GM12878 (cell line): ENCODE measurements at regions not wholly inside any gene's neighbourhood (a gene's known extent, or its start where the extent isn't known, plus 50 kb on each side); places are given as distances from the start of the nearest gene placed in this dataset.

Experiments
- ATAC-seq: fragments of 200-7000 bp; cut with Tn5 transposase; 3 replicates; pipeline ENCODE4 v1.9.1; 2020; ENCODE audit warnings: mild to moderate bottlenecking, moderate library complexity
- BruUV-seq: library from RNA; stranded (reverse); fragments of 400-500 nt; replicated peaks from 2 replicates; lab custom pipeline; 2021; lab: Mats Ljungman, UMichigan
- CTCF ChIA-PET: fragments of 300-600 bp; sonication (Branson Sonifier 250); formaldehyde crosslinking; extraction: SDS; loops from one replicate; lab custom pipeline; 2021; ENCODE audit warnings: inconsistent platforms; lab: Yijun Ruan, JAX
- POLR2A ChIA-PET: fragments of 350-600 bp; formaldehyde crosslinking; extraction: SDS; loops from one replicate; lab custom pipeline; 2021; ENCODE audit warnings: inconsistent platforms; lab: Charles Lee
- RAD21 ChIA-PET: fragments of 300-600 bp; sonication (Branson Sonifier 250); formaldehyde crosslinking; loops from one replicate; lab custom pipeline; 2023; ENCODE audit warnings: antibody characterized with exemption; ENCODE audit not compliant: unreplicated experiment; lab: Charles Lee
- SMC1A ChIA-PET: fragments of 300-600 bp; sonication (Branson Sonifier 250); formaldehyde crosslinking; loops from one replicate; lab custom pipeline; 2023; ENCODE audit not compliant: unreplicated experiment, uncharacterized antibody; lab: Charles Lee
- DNase-seq: peaks from one replicate; pipeline ENCODE4 v3.0.0-alpha.2; 2011; ENCODE audit warnings: low read depth, low spot score
- FAIRE-seq: peaks from 3 replicates; lab custom pipeline; 2011; peaks lifted over from hg19 to GRCh38; lab: Jason Lieb, UNC
- H2AFZ ChIP-seq: 2 replicates; pipeline ENCODE4 v1.6.0; 2011; ENCODE audit warnings: low read depth, low read length, control low read depth; ENCODE audit not compliant: control insufficient read depth
- H3K27ac ChIP-seq: 2 replicates; pipeline ENCODE4 v1.5.1; 2011; ENCODE audit warnings: control low read depth; ENCODE audit not compliant: control insufficient read depth, insufficient read depth
- H3K27me3 ChIP-seq, 2 experiments: replicated peaks in 1 of 2; 2 replicates each; pipeline versions ENCODE4 v1.6.0 to v1.6.1; 2011; ENCODE audit warnings: low read length in 1 of 2; ENCODE audit not compliant: control insufficient read depth in 2 of 2, insufficient read depth in 2 of 2
- H3K36me3 ChIP-seq, 2 experiments: 2 replicates each; pipeline ENCODE4 v1.5.1; 2011; ENCODE audit warnings: low read length in 1 of 2; ENCODE audit not compliant: control insufficient read depth in 2 of 2, insufficient read depth in 2 of 2
- H3K4me1 ChIP-seq: 2 replicates; pipeline ENCODE4 v1.6.1; 2011; ENCODE audit warnings: mild to moderate bottlenecking, low read length, moderate library complexity, mixed read lengths; ENCODE audit not compliant: control insufficient read depth, insufficient read depth
- H3K4me2 ChIP-seq: 2 replicates; pipeline ENCODE4 v1.6.0; 2011; ENCODE audit warnings: control low read depth; ENCODE audit not compliant: control insufficient read depth, insufficient read depth
- H3K4me3 ChIP-seq: fragments of 200-600 bp; sonication (generic); 2 replicates; pipeline ENCODE4 v1.5.1; 2016
- H3K79me2 ChIP-seq: 2 replicates; pipeline ENCODE4 v1.6.0; 2011; ENCODE audit warnings: low read length; ENCODE audit not compliant: control insufficient read depth, insufficient read depth
- H3K9ac ChIP-seq: 2 replicates; pipeline ENCODE4 v1.8.0; 2011; ENCODE audit warnings: low read length, control low read depth, mixed read lengths; ENCODE audit not compliant: control insufficient read depth, insufficient read depth
- H3K9me3 ChIP-seq: replicated peaks from 3 replicates; pipeline ENCODE4 v1.5.1; 2011; ENCODE audit warnings: mild to moderate bottlenecking, low read length; ENCODE audit not compliant: control insufficient read depth, insufficient read depth
- H4K20me1 ChIP-seq: 2 replicates; pipeline ENCODE4 v1.6.0; 2011; ENCODE audit not compliant: control insufficient read depth, insufficient read depth
- ASH2L ChIP-seq: fragments of 300-600, 200-600 bp; sonication (generic); IDR thresholded peaks from 2 replicates; pipeline ENCODE4 v1.6.1; 2017; ENCODE audit warnings: low read depth, mild to moderate bottlenecking, borderline replicate concordance
- BCL11A ChIP-seq: IDR thresholded peaks from 2 replicates; pipeline ENCODE4 v1.6.1; 2011; ENCODE audit warnings: low read depth, low read length
- MEF2A ChIP-seq: IDR thresholded peaks from 2 replicates; pipeline ENCODE4 v1.6.1; 2011; ENCODE audit warnings: low read depth, mild to moderate bottlenecking, low read length, moderate library complexity; ENCODE audit not compliant: insufficient read depth
- MTA3 ChIP-seq: IDR thresholded peaks from 2 replicates; pipeline ENCODE4 v1.6.1; 2012; ENCODE audit warnings: low read length, inconsistent platforms, borderline replicate concordance
- NBN ChIP-seq: fragments of 450-650 bp; IDR thresholded peaks from 2 replicates; pipeline ENCODE4 v1.6.1; 2016
- POLR2AphosphoS5 ChIP-seq: IDR thresholded peaks from 2 replicates; pipeline ENCODE4 v1.6.1; 2011; ENCODE audit warnings: mild to moderate bottlenecking, low read length, inconsistent platforms
- SREBF2 ChIP-seq: IDR thresholded peaks from 2 replicates; pipeline ENCODE4 v1.6.1; 2012; ENCODE audit warnings: mild to moderate bottlenecking, low read length
- TAF1 ChIP-seq: IDR thresholded peaks from 2 replicates; pipeline ENCODE4 v1.6.1; 2011; ENCODE audit warnings: mild to moderate bottlenecking, low read depth, low read length, borderline replicate concordance
- WGBS: methylation state at CpG from one replicate; pipeline ENCODE4 v1.1.6; 2016; ENCODE audit warnings: low lambda C conversion rate; ENCODE audit not compliant: insufficient replicate concordance, insufficient coverage; ENCODE audit errors: missing lambda C conversion rate; 5-methylcytosine and 5-hydroxymethylcytosine counted together
- in situ Hi-C: fragments of 300-500 bp; cut with MboI; formaldehyde crosslinking; loops from 9 replicates; pipeline ENCODE4 v1.14.3; 2018; ENCODE audit warnings: mixed read lengths
- intact Hi-C: fragments of 100-400 bp; cut with micrococcal nuclease; formaldehyde crosslinking; loops from one replicate; pipeline ENCODE4 v1.14.2; 2022; ENCODE audit not compliant: unreplicated experiment
- TF ChIP-seq, protein P1 (sequence below): IDR thresholded peaks from 2 replicates; pipeline ENCODE4 v1.6.1; 2011; ENCODE audit warnings: borderline replicate concordance, low read depth, mild to moderate bottlenecking, moderate library complexity, low read length; ENCODE audit not compliant: insufficient read depth, poor library complexity, severe bottlenecking
- TF ChIP-seq, protein P2 (sequence below): IDR thresholded peaks from 2 replicates; pipeline ENCODE4 v1.6.1; 2011; ENCODE audit warnings: borderline replicate concordance, low read depth, mild to moderate bottlenecking, moderate library complexity, mixed read lengths, low read length; ENCODE audit not compliant: insufficient read depth; ENCODE audit errors: extremely low read length

DNA sequence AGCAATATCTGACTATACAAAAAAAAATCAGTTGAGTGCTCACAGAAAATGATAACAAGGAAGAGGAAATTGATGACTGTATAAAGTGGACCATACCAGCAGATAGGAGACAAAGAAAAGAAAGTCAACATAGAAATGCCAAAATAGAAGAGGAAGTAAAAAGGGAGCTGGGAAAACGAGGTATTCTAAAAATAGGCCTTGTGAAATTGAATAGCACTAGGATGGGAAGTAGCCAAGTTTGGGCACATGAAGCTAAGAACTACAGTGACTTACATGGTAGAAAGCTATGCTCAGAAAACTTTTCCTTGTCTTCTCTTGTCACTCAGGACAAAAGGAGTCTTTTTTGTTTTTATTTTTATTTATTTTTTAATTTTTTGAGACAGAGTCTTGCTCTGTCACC, 76.2 kb upstream of the APBB1IP start:
- H2AFZ ChIP-seq, result no peak overlapping the region
- ChIA-PET POLR2A (no interaction called here), CTCF (interaction anchor here (0.6 to 0.7 kb wide), 2 partner anchors 30 to 158 kb away, joined by 3 read pairs; no protein-coding TSS in a partner anchor), SMC1A (interaction anchor here (0.9 to 1.3 kb wide), 2 partner anchors 9 to 41 kb away, joined by 3 to 4 read pairs; no protein-coding TSS in a partner anchor), RAD21 (no interaction called here)
- H4K20me1 ChIP-seq, result no peaks in the 10 kb centered on the region
- TF ChIP-seq, protein P1, sequence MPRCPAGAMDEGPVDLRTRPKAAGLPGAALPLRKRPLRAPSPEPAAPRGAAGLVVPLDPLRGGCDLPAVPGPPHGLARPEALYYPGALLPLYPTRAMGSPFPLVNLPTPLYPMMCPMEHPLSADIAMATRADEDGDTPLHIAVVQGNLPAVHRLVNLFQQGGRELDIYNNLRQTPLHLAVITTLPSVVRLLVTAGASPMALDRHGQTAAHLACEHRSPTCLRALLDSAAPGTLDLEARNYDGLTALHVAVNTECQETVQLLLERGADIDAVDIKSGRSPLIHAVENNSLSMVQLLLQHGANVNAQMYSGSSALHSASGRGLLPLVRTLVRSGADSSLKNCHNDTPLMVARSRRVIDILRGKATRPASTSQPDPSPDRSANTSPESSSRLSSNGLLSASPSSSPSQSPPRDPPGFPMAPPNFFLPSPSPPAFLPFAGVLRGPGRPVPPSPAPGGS, result no peak
- TF ChIP-seq TAF1 (no peak), ASH2L (no peak), MTA3 (no peak)
- in situ Hi-C loops (no loop called here), intact Hi-C loops (no loop called here)
- H3K27ac ChIP-seq, result no peak overlapping the region
- no TSS peak for BruUV-seq
- H3K36me3 ChIP-seq, result no peaks in the 10 kb centered on the region
- H3K4me2 ChIP-seq, result no peak overlapping the region
- DNase-seq, result no peak
- no peak for ATAC-seq
- H3K27me3 ChIP-seq, result no peaks in the 10 kb centered on the region
- H3K4me3 ChIP-seq, result no peak overlapping the region
- WGBS, result 0% methylated on average over 1 of the region's 1 CpG
- no peaks in the 10 kb centered on the region for H3K79me2 ChIP-seq
- H3K9ac ChIP-seq, result no peak overlapping the region
- no peak for FAIRE-seq
- no peaks in the 10 kb centered on the region for H3K4me1 ChIP-seq
- H3K9me3 ChIP-seq, result no peaks in the 10 kb centered on the region; the same call in 2 of the 3 replicates

DNA sequence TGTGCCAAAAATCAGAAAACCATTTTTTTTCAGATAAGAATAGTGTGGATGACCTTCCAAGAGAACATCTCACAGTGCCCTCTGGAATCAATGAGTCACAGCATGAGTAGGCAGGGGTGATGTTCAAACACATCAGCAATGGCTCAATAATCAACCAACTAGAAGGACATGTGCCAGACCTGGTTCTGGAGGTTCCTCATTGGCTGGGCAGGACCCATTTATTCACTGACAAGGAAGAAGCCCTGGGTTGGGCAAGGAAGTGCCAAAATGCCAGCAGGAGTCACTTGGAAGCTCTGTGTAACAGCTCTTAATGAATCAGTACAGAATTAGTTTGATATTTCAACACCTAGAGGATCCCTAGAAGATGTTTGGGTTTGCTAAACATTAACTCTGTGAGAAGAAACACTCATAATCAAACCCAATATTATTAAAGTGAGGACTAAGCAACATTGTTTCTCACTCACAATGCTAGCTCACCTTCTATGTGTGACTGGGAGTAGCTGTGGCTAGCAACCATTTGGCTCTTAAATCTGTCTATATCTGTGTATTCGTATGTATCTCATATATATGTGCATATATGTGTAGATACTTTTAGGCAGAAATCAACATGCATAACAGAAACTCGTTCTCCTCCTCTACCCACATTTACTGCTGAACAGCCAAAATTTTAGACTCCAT, 72.3 kb upstream of the APBB1IP start:
- SMC1A ChIA-PET, result interaction anchor here (1.2 to 1.7 kb wide), 2 partner anchors 48 to 72 kb away, joined by 3 to 4 read pairs; partner anchors contain the start of gene APBB1IP
- ATAC-seq (peak; percentile 17; the same call in 1 of the 3 replicates), FAIRE-seq (no peak), DNase-seq (no peak)
- peaks cover 6% of the 10 kb centered on the region for H3K4me1 ChIP-seq
- H3K4me2 ChIP-seq, result no peak overlapping the region
- no peaks in the 10 kb centered on the region for H3K27me3 ChIP-seq
- H3K9ac ChIP-seq, result no peak overlapping the region
- no peak for TF ChIP-seq SREBF2
- TF ChIP-seq BCL11A, result no peak
- TF ChIP-seq, protein P2, sequence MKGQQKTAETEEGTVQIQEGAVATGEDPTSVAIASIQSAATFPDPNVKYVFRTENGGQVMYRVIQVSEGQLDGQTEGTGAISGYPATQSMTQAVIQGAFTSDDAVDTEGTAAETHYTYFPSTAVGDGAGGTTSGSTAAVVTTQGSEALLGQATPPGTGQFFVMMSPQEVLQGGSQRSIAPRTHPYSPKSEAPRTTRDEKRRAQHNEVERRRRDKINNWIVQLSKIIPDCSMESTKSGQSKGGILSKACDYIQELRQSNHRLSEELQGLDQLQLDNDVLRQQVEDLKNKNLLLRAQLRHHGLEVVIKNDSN, result no peak
- TF ChIP-seq NBN, result no peak
- TF ChIP-seq MEF2A, result no peak
- no peak for TF ChIP-seq POLR2AphosphoS5
- H3K36me3 ChIP-seq, result no peaks in the 10 kb centered on the region
- H4K20me1 ChIP-seq, result no peaks in the 10 kb centered on the region
- no peak overlapping the region for H3K4me3 ChIP-seq
- no peak overlapping the region for H2AFZ ChIP-seq
- RAD21 ChIA-PET, result no interaction called here
- no peak overlapping the region for H3K27ac ChIP-seq
- in situ Hi-C loops (no loop called here), intact Hi-C loops (no loop called here)
- peaks cover 2% of the 10 kb centered on the region for H3K9me3 ChIP-seq
- BruUV-seq, result no TSS peak
- 19% methylated on average over 2 of the region's 2 CpGs for WGBS
- POLR2A ChIA-PET, result no interaction called here
- no peaks in the 10 kb centered on the region; the same call in 1 of the 2 replicates for H3K79me2 ChIP-seq
- CTCF ChIA-PET, result no interaction called here
